Gastroesophageal sphincter (tissue), 3 donors: ENCODE measurements at regions not wholly inside any gene's neighbourhood (a gene's known extent, or its start where the extent isn't known, plus 50 kb on each side); places are given as distances from the start of the nearest gene placed in this dataset.

ENCODE experiments used
- CTCF ChIP-seq, 4 experiments: fragments of 200-600 bp in 2 of 4; fragments of 450-650 bp in 2 of 4; sonication (generic) in 1 of 4; IDR thresholded peaks; one replicate each; pipeline ENCODE4 v1.5.1; 2017 to 2019; ENCODE audit warnings: antibody characterized with exemption in 4 of 4, mild to moderate bottlenecking in 2 of 4, moderate library complexity in 2 of 4
- EP300 ChIP-seq: sonication (generic); formaldehyde crosslinking; IDR thresholded peaks from one replicate; pipeline ENCODE4 v1.6.1; 2017; ENCODE audit warnings: antibody characterized with exemption, mild to moderate bottlenecking
- POLR2A ChIP-seq, 2 donors: fragments of 450-650 bp; IDR thresholded peaks; one replicate each; pipeline ENCODE4 v1.6.1; 2017; ENCODE audit warnings: antibody characterized with exemption in 2 of 2, mild to moderate bottlenecking in 2 of 2, moderate library complexity in 1 of 2
- POLR2AphosphoS5 ChIP-seq: sonication (generic); formaldehyde crosslinking; IDR thresholded peaks from one replicate; pipeline ENCODE4 v1.6.1; 2017; ENCODE audit warnings: antibody characterized with exemption

- TF ChIP-seq CTCF (IDR thresholded peaks at IDR 0.05) (no peak), EP300 (no peak), POLR2AphosphoS5 (no peak), POLR2A (IDR thresholded peaks at IDR 0.05) (no peak)
Measured at GRCh38 chr22:34879001-34879400, 187.0 kb upstream of the ISX start.
